ENCODE measurements at regions not wholly inside any gene's neighbourhood (a gene's known extent, or its start where the extent isn't known, plus 50 kb on each side); places are given as distances from the start of the nearest gene placed in this dataset.
"Not testable (repeated sequence)": the region's sequence is repeated elsewhere in the genome, so short reads cannot be mapped to it uniquely, and the experiment has no call there.

DNA sequence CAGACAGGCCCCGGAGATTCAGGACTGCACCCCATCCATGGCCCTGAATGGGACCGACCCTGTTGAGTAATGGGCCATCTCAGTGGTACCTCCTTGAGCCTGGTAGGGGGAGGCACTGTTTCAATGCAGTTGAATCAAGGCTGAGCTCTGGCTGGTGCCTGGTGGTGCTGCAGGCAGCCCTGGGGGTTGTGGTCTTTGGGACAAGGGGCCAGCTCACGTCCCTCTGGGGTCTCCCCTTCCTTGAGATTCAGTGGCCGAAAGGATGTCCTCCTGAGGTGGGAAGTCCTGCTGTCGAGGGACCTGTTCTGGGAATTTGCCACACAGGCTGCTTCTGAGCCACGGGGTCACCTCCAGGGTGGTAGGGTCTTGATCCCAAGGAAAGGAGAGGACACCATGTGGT lies 190.7 kb downstream of the UBE3A start:
- TF ChIP-seq, protein P1, sequence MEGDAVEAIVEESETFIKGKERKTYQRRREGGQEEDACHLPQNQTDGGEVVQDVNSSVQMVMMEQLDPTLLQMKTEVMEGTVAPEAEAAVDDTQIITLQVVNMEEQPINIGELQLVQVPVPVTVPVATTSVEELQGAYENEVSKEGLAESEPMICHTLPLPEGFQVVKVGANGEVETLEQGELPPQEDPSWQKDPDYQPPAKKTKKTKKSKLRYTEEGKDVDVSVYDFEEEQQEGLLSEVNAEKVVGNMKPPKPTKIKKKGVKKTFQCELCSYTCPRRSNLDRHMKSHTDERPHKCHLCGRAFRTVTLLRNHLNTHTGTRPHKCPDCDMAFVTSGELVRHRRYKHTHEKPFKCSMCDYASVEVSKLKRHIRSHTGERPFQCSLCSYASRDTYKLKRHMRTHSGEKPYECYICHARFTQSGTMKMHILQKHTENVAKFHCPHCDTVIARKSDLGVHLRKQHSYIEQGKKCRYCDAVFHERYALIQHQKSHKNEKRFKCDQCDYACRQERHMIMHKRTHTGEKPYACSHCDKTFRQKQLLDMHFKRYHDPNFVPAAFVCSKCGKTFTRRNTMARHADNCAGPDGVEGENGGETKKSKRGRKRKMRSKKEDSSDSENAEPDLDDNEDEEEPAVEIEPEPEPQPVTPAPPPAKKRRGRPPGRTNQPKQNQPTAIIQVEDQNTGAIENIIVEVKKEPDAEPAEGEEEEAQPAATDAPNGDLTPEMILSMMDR (IDR thresholded peaks at IDR 0.05) = not testable (repeated sequence)
- not testable (repeated sequence) for TF ChIP-seq EZH2 (IDR thresholded peaks at IDR 0.05; ENCODE audit: borderline replicate concordance, insufficient read depth, low read depth, low read length, poor library complexity, severe bottlenecking)
